DMS53 treated with DMSO at 0.1 percent for 48 hours (cell line): ENCODE measurements at regions not wholly inside any gene's neighbourhood (a gene's known extent, or its start where the extent isn't known, plus 50 kb on each side); places are given as distances from the start of the nearest gene placed in this dataset.

Source experiments
- DNase-seq: peaks from one replicate; lab custom pipeline; 2025; ENCODE audit not compliant: unreplicated experiment; lab: John Stamatoyannopoulos, UW

DNA sequence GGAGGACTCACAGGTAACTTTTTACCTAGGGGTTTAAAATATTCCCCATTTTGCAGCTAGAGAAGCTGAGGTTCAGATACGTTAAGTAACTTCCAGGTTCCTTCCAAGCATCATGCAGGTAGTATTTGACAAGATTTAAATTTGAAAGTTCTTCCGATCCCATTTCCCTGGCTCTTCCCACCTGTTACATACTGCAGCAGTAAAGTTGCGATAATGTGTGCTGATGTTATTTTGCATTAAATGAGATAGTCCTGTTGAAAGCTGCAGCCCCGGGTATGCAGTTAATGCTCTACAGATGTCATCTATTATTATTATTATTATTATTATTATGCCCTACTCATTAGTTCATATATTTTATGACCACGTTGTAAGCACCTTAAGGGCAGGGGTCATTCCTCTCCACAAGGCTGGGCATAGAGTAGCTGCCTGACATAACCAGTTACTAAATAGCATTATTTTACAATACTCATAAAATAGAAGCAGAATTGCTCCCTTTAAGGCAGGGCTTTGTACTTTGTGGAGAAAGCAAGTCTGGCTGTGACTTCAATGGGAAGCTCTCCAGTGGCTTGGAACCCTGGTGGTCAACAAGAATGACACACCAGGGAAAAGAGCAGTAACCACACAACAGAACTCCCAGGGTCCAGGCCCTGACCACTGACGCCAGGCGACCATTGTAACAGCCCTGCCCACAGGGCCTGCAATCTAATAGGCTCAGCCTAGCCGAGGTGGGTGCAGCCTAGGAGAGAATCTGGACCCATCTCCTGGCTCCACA lies 90.8 kb upstream of the CALM2 start:
- DNase-seq = no peak

DNA sequence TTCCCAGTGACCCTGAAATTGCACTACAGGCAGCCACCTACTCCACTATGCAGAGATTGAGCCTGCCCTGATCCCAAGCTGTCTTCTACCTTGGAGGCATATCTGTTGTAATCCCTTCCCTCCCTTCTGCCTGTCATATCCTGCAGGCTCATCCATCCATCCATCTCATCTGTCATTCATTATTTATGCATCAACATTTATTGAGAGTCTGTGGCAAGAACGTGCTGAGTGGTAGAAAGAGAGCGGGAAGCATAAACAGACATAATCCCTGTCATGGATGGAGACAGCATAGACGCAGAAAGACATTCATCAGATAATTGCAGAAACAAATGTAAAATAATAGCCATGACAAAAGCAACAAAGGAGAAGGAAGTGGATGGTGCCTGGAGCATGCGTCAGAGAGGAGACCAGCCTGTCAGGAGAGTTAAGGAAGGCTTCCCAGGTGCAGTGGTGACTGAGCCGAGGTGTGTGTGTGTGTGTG lies 89.5 kb upstream of the CALM2 start:
- DNase-seq = peak; percentile 78

DNA sequence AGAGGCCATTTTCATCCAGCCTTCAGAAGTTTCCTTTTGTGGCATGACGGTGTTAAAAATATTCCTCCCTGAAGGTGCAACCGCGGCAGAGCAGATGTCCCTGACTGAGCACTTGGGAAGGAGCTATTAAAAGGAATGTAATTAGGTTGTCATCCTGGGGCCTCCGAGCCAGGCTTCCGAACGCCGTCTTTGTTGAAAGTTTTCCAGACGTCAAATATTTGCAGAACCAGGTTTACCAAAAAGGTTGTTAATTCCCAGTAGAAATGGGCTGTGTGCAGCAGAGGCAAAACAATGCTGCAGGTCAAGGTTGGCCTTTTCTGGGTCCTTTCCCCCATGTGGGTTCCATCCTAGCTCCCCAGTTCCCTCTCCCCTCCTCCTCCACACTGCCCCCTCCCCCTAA lies 88.8 kb upstream of the CALM2 start:
- no peak for DNase-seq

DNA sequence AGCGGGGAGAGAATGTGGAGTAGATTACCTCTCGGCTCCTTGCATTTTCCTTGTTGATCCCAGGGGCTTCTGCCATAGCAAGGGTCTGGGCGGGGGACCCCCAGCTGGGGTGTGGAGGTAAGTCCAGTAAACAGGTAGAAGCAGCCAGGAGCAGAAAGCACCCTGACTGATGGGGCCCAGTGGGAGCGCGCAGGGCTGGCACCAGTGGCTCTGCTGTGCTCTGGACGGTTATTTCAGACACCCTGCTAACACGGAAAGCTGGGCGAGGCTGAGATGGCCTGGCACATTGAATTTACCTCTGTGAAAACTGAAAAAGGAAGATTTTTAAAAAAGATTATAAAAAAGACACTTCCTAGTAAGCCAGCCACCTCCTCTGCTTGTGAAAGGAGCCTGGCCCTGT lies 88.4 kb upstream of the CALM2 start:
- DNase-seq = no peak

DNA sequence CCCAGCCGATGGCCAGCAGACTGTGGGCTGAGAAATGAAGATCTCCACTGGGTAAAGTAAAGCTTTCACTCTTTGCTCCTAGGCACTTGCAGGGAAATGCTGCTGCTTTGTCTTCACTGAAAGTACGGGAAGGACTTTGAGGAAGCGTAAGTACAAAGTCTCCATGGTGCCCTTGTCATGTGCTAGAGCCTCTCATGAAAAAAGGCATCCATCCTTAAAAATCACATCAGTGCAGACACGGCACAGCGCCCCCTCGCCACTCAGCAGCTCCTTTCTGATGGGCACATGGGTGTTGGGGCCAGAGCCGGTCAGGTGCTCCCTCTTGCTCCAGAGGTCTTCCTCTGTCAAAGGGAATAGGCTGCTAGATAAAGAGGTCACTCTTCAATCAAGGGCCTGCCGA lies 87.8 kb upstream of the CALM2 start:
- no peak for DNase-seq

DNA sequence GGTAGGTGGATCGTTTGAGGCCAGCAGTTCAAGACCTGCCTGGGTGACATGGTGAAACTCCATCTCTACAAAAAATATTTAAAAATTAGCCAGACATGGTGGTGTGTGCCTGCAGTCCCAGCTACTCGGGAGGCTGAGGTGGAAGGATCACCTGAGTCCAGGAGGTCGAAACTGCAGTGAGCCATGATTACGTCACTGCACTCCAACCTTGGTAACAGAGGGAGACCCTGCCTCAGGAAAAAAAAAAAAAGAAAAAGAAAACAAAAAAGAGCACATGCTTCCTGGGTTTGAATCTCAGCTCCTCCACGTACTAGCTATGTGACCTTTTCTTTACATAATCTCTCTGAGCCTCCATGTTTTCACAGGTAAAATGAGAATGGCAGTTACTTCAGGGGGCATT lies 86.3 kb upstream of the CALM2 start:
- no peak for DNase-seq

DNA sequence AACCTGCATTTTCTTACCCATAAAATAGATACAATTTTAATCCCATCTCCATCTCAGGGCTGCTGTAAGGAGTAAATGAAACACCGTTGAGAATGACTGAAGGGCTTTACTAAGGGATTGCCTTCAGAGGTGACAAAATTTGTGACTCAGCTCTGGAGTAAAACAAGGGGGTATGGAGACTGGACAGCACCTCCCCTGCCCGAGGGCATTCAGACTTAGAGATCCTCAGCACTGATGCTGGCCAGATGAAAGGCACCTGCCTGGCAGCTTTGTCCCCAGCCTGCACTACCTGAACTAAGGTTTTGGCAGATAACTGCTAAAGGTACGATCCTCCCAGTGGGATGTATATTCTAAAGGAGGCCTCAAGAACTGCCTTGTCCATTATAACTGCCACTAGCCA lies 84.7 kb upstream of the CALM2 start:
- DNase-seq = no peak

DNA sequence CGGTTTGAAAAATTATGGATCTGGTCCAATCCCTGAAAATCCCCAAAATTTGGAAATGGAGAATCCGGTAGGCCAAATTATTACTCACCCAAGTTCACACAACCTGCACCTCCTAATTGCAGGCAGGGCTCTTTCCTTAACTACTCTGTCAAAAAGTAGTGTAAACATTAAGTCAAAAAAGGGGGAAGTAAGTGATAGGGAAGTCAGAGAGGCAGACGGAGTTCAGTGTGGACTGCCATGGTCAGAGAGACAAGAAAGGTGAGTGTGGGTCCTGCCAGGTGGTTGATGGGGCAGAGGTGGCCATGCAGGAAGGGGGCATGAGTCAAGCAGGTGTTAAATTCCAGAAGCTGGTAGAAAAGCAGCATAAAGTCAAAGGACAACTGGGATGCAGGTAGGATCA lies 83.5 kb upstream of the CALM2 start:
- no peak for DNase-seq

DNA sequence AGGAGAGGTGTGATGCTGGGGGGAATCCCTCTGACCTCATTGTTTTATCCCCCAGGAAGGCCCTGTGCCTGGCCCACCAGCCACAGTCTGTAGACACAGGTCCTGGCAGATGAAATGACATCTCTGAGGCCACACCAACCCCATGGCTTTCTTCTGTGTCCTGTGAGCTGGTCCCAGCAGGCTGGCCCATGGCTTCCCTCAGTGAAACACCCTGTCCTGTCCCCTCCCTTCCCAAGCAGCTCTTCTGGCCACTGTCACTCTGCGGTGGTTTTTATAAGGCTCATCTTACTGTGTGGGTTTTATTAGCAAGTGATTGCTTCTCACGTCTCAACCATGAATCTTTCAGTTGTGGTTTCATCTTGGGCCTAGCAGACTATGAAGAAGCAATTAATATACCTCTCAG lies 81.6 kb upstream of the CALM2 start:
- no peak for DNase-seq

DNA sequence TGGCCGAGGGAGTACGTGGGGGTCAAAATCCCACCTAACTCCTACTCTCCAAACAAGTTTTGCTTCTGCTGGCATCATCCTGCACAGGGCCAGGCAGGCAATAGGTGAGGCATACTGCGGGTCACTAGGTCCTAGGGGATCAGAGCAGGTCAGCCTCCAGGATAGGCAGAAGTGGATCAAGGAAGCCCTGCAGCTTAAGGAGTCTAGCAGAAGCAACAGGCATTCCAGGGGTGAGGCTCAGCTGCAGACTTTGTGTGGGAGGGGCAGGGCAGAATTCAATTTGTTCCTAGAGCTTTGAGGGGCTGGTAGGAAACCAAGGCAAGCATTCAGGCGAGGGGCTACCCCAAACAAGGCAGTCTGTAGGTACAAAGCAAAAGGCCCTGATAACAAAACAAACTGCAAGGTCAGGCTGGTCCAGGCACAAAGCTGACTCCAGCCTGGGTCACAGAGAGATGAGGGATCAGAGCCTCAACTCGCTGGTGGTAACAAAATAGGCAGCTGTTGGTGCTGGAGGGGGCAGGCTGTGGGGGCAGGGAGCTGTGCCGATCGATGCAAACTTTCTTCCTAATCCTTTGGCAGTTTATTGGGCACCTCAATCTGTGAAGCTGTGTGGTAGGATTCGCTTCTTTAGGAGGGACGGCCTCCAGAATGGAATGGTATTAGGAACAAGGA lies 80.2 kb upstream of the CALM2 start:
- no peak for DNase-seq

DNA sequence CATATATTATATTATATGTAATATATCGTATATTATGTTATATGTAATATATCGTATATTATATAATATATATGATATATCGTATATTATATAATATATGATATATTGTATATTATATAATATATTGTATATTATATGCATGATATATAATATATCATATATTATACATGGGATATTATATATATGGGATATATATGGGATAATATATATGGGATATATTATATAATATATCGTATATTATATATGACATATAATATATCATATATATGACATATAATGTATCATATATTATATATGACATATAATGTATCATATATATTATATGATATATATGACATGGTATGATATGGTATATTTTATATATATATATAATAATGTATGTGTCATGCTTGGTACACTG lies 79.5 kb upstream of the CALM2 start:
- no peak for DNase-seq

DNA sequence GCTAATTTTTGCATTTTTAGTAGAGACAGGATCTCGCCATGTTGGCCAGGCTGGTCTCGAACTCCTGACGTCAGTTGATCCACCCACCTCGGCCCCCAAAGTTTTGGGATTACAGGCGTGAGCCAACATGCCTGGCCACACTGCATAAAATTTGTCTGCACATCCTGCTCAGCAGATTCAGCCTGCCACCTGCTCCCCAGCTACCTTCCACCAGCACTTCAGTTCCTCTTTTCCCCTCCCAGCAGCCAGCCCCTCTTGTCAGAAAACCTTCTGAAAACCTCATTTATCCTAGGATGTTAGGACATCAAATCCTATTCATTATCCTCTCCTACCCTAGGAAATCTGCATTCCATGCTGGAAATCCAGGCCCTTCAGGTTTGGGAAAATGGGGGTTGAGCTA lies 78.2 kb upstream of the CALM2 start:
- no peak for DNase-seq

DNA sequence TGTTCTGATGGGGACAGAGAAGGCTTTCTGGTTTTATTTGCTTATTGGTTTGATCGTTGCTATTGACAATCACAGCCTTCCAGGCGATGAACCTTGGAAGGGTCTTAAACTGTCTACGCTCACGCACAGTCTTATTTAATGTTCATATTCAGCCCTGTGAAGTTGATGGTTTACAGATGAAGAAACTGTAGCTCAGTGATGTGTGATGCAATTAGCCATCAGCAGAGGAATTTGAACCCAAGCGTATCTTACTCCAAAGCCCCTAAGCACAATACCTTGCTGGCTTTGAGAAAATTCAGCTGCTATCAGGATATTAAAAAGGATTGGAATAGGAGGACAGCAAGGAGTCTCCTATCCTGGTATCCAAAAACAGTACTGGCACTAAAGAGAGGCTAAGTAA lies 77.1 kb upstream of the CALM2 start:
- DNase-seq = no peak

DNA sequence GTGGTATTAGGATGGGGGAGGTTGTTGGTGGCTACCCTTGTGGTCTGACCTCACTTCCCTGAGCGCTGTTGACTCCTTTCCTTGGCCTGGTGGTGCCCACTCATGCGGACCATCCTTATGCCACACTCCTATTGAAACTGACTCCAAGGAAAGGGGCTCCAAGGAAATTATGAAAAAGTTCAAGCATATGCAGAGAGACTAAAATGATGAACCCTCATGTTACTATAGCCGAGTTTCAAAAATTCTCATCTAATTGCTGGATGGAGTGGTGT lies 75.0 kb upstream of the CALM2 start:
- DNase-seq = no peak

DNA sequence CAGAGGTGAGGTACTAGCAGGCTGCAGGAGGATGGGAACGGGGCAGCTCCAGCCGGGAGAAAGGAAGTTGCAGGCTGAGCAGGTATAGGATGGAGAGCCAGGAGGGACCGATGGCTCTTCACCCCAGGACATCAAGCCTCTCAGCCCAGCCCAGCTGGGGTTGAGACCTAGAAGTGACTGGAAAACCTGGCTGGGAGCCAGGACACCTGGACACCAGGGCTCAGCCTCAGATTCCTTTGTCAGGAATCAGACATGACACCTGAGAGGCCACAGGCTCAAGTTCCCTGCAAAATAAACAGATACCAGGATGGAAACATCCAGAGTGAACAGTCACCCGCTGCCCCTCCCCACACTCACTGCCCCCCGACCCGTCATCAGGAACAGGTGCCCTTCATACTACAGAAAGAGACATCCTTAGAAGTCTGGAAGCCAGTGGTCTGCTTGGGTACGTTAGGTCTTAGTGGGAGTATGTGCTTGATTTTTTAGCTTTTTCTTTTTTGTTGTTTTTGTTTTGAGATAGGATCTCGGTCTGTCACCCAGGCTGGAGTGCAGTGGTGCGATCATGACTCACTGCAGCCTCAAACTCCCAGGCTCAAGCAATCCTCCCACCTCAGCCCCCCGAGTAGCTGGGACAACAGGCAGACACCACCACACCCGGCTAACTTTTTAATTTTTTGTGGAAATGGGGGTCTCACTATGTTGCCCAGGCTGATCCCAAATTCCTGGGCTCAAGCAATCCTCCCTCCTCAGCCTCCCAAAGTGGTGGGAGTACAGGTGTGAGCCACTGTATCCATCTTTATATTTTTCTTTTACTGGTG lies 74.5 kb upstream of the CALM2 start:
- DNase-seq = peak; percentile 95

DNA sequence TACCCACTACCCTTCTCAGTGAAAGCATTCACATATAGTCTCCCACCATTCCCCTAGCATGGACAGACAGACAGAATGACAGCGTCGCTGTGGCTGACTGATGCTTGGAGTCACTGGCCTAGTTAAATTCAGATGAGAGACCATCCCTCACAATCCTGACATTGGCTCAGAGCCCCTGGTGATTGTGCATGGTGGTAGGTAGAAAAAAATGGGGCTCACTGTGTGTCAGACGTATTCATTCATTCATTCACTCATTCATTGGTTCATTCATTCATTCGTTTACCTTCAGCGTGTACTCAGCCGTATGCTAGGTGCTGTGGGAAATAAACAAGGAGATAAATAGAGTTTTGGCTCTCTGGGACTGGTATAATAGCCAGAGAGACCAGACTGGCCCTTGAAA lies 73.6 kb upstream of the CALM2 start:
- no peak for DNase-seq

DNA sequence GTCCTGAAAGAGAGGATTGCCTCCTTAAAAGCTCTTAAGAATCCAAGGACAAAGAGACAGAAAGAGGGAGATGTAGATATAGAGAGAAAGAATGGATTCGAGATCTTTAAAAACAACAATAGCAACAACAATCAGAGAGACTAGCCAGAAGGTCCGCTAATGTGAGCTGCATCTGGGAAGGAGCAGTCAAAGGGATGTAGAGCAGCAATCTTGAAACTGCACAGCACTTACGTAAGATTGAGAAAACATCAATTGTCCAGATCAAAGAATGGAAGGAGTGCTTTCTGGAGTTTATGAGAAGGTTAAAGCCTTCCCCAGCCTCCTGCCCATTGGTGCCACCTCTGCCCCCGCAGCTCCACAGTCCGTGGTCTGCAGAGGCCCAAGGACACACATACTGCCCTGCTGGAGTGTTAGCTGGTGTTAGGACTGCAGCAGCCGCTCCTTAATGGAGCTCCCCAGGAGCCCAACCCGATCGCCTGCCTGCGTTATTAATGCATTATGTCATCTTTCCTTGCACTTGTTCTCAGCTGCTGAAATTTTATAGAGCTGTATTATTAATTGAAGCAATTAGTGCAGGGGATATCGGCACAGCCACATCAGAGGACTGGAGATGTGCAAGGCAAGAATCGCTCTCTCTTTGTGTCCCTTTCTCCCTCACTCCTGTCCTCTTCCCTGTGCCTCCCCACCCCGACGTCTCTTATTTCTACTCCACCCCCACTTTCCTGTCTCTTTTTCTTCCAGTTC lies 73.0 kb upstream of the CALM2 start:
- no peak for DNase-seq

DNA sequence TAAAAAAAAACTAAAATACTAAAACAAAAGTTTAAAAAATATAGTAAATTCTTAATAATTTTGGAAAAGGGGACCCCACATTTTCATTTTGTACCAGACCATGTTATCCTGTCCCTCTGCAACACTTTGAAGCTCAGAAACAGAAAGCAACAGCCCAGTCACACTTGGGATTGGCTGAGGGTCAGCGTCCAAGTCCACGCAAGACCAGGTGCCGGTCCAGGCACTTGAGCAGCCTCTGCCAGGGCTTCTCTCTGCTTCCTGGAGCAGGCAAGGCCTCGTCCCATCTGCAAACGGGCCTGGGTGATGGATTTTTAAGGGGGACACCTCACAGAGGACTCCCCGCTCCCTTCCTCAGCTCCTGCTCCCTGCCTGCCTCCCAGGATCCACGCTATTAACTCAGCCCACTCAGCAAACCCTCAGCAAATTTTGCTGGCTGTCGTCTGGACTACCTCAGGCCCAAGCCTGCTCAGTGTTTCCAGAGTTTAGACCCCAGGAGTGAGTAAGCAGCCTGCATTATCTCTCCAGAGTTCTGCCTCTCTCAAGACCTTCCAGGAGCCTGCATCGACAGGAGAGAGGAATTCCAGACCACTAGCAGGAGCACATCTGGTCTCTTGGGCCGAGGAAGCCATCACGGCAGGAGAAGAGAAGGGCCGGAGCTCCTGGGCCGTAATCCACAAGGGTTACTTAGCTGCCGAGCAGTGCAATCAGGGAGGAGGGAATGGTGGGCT lies 67.4 kb upstream of the CALM2 start:
- DNase-seq = no peak

DNA sequence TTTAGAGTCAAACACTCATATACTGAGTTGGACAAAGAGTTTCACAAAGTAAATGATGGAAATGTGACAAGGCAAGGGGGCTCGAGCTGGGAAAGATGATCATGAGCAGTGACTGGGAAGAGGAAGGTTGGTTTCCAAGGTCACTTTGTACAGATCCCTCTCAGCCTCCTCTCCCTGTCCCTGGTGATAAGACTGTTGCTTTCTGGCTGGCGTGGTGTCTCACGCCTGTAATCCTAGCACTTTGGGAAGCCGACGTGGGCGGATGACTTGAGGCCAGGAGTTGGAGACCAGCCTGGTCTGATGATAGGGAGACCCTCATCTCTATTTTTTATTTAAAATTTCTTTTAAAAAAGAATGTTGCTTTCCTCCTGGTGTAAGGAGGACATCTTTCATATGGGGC lies 65.4 kb upstream of the CALM2 start:
- no peak for DNase-seq

DNA sequence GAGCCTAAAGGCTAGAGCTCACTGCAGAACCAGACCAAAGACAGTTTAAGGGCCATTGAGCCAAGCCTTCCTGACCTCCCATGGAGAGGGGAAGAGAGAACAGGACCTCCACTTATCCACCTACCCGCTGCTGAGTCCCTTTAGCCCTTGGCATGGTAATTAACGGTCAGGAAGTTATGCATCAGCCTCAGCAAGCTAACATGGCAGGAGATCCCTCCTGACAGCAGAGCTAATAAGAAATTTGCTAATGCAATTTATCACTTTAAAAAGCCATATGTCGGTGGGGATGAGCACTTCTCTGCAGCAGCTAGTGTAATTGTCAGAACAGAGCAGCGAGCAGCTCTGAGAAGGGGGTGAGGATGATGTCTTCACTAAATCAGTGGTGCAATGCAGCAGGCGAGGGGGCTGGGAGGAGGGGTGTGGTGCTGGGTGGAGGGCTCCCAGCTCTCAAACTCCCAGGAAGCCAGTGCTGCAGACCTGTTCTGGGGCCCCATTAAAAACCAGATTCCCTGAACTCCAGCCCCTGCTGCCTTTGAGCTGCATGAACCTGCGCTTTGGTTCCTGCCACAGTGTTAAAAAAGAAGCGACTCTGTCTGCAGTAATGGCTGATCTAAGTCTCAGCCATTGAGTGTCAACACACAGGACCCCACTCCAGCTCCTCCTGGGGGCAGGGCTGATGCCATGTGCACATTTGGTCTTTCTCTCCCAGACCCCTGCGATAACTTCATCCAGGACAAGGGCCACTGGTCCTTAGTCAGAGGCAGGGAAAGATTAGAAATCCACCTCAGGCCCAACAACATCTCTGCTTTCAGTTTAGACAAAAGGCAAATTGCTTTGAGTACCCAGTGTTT lies 63.0 kb upstream of the CALM2 start:
- no peak for DNase-seq
